ENCODE measurements at regions not wholly inside any gene's neighbourhood (a gene's known extent, or its start where the extent isn't known, plus 50 kb on each side); places are given as distances from the start of the nearest gene placed in this dataset.

GRCh38 chr13:78241278-78241919 lies 322.8 kb upstream of the EDNRB start:
- Histone ChIP-seq H3K4me1 (ENCODE audit: insufficient read depth, low read length, poor library complexity, severe bottlenecking) (no peaks in the 10 kb centered on the region), H3K27me3 (replicated peaks; ENCODE audit: insufficient read depth, low read depth, low read length, poor library complexity) (no peaks in the 10 kb centered on the region), H3K27ac (ENCODE audit: low read depth, low read length, poor library complexity, severe bottlenecking) (no peak overlapping the region), H3K4me3 (ENCODE audit: low read depth, low read length, poor library complexity, severe bottlenecking) (no peak overlapping the region), H3K9me3 (ENCODE audit: low read depth, low read length, poor library complexity, severe bottlenecking) (no peaks in the 10 kb centered on the region), H3K36me3 (ENCODE audit: insufficient read depth, low read length, poor library complexity, severe bottlenecking) (no peaks in the 10 kb centered on the region)
- DNase-seq (ENCODE audit: low spot score) = peak; percentile 73
- BruUV-seq (replicated peaks) = no TSS peak
- TF ChIP-seq CTCF (conservative IDR thresholded peaks at IDR 0.05; ENCODE audit: low read depth, low read length) (peak; percentile 90), EZH2 (IDR thresholded peaks at IDR 0.05; ENCODE audit: borderline replicate concordance, low read depth, low read length, poor library complexity, severe bottlenecking) (no peak)
- ChIA-PET CTCF (interaction anchor here (0.9 kb wide), 2 partner anchors 104 to 737 kb away, joined by 4 to 11 read pairs; no protein-coding TSS in a partner anchor), POLR2A (ENCODE audit: low non-redundant PET) (interaction anchor here (0.6 kb wide), 1 partner anchor 78 kb away, joined by 3 read pairs; no protein-coding TSS in a partner anchor)
- intact Hi-C loops (cut with micrococcal nuclease; ENCODE audit: unreplicated experiment) = loop anchor here (2.0 to 5.0 kb wide), 2 partner anchors 104 to 737 kb away; no protein-coding TSS in a partner anchor

- intact Hi-C loops (cut with micrococcal nuclease; ENCODE audit: unreplicated experiment) = loop anchor here (2.0 to 10.0 kb wide), 3 partner anchors 102 to 739 kb away; no protein-coding TSS in a partner anchor
- TF ChIP-seq EZH2 (IDR thresholded peaks at IDR 0.05; ENCODE audit: borderline replicate concordance, low read depth, low read length, poor library complexity, severe bottlenecking) (no peak), CTCF (conservative IDR thresholded peaks at IDR 0.05; ENCODE audit: low read depth, low read length) (no peak)
- Histone ChIP-seq H3K36me3 (ENCODE audit: insufficient read depth, low read length, poor library complexity, severe bottlenecking) (no peaks in the 10 kb centered on the region), H3K4me3 (ENCODE audit: low read depth, low read length, poor library complexity, severe bottlenecking) (no peak overlapping the region), H3K4me1 (ENCODE audit: insufficient read depth, low read length, poor library complexity, severe bottlenecking) (no peaks in the 10 kb centered on the region), H3K27ac (ENCODE audit: low read depth, low read length, poor library complexity, severe bottlenecking) (no peak overlapping the region), H3K27me3 (replicated peaks; ENCODE audit: insufficient read depth, low read depth, low read length, poor library complexity) (peaks cover 8% of the 10 kb centered on the region), H3K9me3 (ENCODE audit: low read depth, low read length, poor library complexity, severe bottlenecking) (no peaks in the 10 kb centered on the region)
- POLR2A ChIA-PET (ENCODE audit: low non-redundant PET) = no interaction called here
- no TSS peak for BruUV-seq (replicated peaks)
- DNase-seq (ENCODE audit: low spot score) = peak; percentile 7
- CTCF ChIA-PET = no interaction called here
These were observed 321.1 kb upstream of the EDNRB start for GRCh38 chr13:78239714-78240113.

DNA sequence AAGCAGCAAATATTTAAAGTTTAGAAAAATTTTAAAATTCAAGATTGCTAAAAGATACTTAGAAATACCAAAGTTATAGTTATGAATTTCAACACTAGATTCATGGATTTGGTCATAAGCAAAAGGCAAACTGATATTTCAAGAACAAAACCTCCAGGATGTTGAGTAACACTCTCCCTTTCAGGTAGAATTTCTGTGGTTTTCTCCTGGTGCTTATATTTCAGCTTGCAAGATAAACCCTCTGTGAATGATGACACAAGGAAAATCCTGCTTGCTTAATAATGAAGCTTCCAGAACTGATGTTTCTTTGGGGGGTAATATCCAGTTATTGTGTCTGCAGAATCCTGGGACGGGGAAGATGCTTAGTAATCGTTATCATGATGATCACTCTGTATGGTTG lies 320.3 kb upstream of the EDNRB start:
- CTCF ChIA-PET = no interaction called here
- intact Hi-C loops (cut with micrococcal nuclease; ENCODE audit: unreplicated experiment) = loop anchor here (10.0 kb wide), 1 partner anchor 356 kb away; no protein-coding TSS in a partner anchor
- no peak overlapping the region for H3K4me3 ChIP-seq (ENCODE audit: low read depth, low read length, poor library complexity, severe bottlenecking)
- H3K36me3 ChIP-seq (ENCODE audit: insufficient read depth, low read length, poor library complexity, severe bottlenecking) = no peaks in the 10 kb centered on the region
- no peaks in the 10 kb centered on the region for H3K9me3 ChIP-seq (ENCODE audit: low read depth, low read length, poor library complexity, severe bottlenecking)
- no peaks in the 10 kb centered on the region for H3K4me1 ChIP-seq (ENCODE audit: insufficient read depth, low read length, poor library complexity, severe bottlenecking)
- no peak for DNase-seq (ENCODE audit: low spot score)
- peaks cover 14% of the 10 kb centered on the region for H3K27me3 ChIP-seq (replicated peaks; ENCODE audit: insufficient read depth, low read depth, low read length, poor library complexity)
- POLR2A ChIA-PET (ENCODE audit: low non-redundant PET) = no interaction called here
- no peak overlapping the region for H3K27ac ChIP-seq (ENCODE audit: low read depth, low read length, poor library complexity, severe bottlenecking)
- TF ChIP-seq EZH2 (IDR thresholded peaks at IDR 0.05; ENCODE audit: borderline replicate concordance, low read depth, low read length, poor library complexity, severe bottlenecking) (no peak), CTCF (conservative IDR thresholded peaks at IDR 0.05; ENCODE audit: low read depth, low read length) (no peak)
- no TSS peak for BruUV-seq (replicated peaks)
